GM23338 (cell line): ENCODE measurements at regions not wholly inside any gene's neighbourhood (a gene's known extent, or its start where the extent isn't known, plus 50 kb on each side); places are given as distances from the start of the nearest gene placed in this dataset.

Source experiments
- CREB1 ChIP-seq: fragments of 250-450 bp; sonication (Bioruptor Pico); IDR thresholded peaks from 2 replicates; pipeline ENCODE4 v1.5.0; 2020; ENCODE audit warnings: low read depth, mild to moderate bottlenecking, moderate library complexity
- EZH2phosphoT487 ChIP-seq: fragments of 200-600 bp; sonication (generic); IDR thresholded peaks from one replicate; pipeline ENCODE4 v1.8.1; 2018; ENCODE audit warnings: antibody characterized with exemption; ENCODE audit not compliant: unreplicated experiment
- POLR2AphosphoS5 ChIP-seq: IDR thresholded peaks from 2 replicates; pipeline ENCODE4 v1.6.1; 2016; ENCODE audit warnings: antibody characterized with exemption, low read depth
- TF ChIP-seq, protein P1 (sequence below), 2 experiments: fragments of 200-600 bp in 1 of 2; sonication (generic) in 1 of 2; conservative IDR thresholded peaks; 2 replicates each; pipeline versions ENCODE4 v1.5.1 to v1.6.1; 2016 to 2017; ENCODE audit warnings: antibody characterized with exemption in 2 of 2, low read depth in 2 of 2, mild to moderate bottlenecking in 2 of 2, moderate library complexity in 1 of 2

DNA sequence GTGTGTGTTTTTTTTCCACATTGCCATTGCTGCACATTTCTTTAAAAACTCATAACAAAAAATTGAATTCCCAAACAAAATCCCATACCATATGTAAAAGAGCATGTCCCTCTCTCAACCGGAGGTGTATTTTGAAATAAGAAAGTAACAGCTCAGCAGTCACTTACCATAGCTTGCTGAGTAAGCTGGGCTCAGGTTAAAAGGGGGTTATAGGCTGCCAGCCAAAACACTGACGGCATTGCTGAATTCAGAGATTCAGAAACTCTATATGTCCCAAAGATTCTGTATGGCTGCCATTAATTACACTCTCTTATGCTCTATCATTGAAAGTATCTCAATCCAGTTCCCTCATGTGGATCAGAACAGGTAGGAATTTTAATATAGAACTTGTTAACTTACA is 276.0 kb downstream of the FOXG1 start:
- TF ChIP-seq EZH2phosphoT487 = no peak
- TF ChIP-seq, protein P1, sequence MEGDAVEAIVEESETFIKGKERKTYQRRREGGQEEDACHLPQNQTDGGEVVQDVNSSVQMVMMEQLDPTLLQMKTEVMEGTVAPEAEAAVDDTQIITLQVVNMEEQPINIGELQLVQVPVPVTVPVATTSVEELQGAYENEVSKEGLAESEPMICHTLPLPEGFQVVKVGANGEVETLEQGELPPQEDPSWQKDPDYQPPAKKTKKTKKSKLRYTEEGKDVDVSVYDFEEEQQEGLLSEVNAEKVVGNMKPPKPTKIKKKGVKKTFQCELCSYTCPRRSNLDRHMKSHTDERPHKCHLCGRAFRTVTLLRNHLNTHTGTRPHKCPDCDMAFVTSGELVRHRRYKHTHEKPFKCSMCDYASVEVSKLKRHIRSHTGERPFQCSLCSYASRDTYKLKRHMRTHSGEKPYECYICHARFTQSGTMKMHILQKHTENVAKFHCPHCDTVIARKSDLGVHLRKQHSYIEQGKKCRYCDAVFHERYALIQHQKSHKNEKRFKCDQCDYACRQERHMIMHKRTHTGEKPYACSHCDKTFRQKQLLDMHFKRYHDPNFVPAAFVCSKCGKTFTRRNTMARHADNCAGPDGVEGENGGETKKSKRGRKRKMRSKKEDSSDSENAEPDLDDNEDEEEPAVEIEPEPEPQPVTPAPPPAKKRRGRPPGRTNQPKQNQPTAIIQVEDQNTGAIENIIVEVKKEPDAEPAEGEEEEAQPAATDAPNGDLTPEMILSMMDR (conservative IDR thresholded peaks at IDR 0.05; ENCODE audit: low read depth in 2 of 2) = no peak
- TF ChIP-seq CREB1 (CRISPR knock-in tag) = no peak
- no peak for TF ChIP-seq POLR2AphosphoS5
